HCT116 (cell line): ENCODE measurements at regions not wholly inside any gene's neighbourhood (a gene's known extent, or its start where the extent isn't known, plus 50 kb on each side); places are given as distances from the start of the nearest gene placed in this dataset.

Experiments used
- ATAC-seq: fragments of 200-7000 bp; cut with Tn5 transposase; 2 replicates; pipeline ENCODE4 v1.9.1; 2020; ENCODE audit warnings: mild to moderate bottlenecking, moderate library complexity
- BruUV-seq: library from RNA; stranded (reverse); fragments of 400-500 nt; replicated peaks from 2 replicates; lab custom pipeline; 2021; lab: Mats Ljungman, UMichigan
- CTCF ChIA-PET: fragments of 300-600 bp; sonication (Branson Sonifier 250); formaldehyde crosslinking; loops from one replicate; lab custom pipeline; 2021; ENCODE audit warnings: antibody characterized with exemption; lab: Charles Lee
- POLR2A ChIA-PET: fragments of 300-600, 350-600 bp; sonication (Branson Sonifier 250); formaldehyde crosslinking; loops from one replicate; lab custom pipeline; 2021; ENCODE audit warnings: antibody characterized with exemption; lab: Charles Lee
- RAD21 ChIA-PET, 2 experiments: fragments of 300-600 bp; sonication (Branson Sonifier 250); formaldehyde crosslinking; loops; one replicate each; lab custom pipeline; 2023; ENCODE audit warnings: low total read pairs in 2 of 2; ENCODE audit not compliant: uncharacterized antibody in 2 of 2, unreplicated experiment in 2 of 2, low non-redundant PET in 1 of 2; lab: Charles Lee
- DNase-seq: peaks from one replicate; pipeline ENCODE4 v3.0.0-alpha.2; 2010; ENCODE audit warnings: low read depth, low spot score
- H2AFZ ChIP-seq: fragments of 200-600 bp; shearing (Covaris generic), sonication (generic); 2 replicates; pipeline ENCODE4 v1.6.1; 2017; ENCODE audit warnings: low read depth, mixed run types, mixed read lengths, antibody characterized with exemption, low read length; ENCODE audit not compliant: poor library complexity, severe bottlenecking
- H3K27ac ChIP-seq: 2 replicates; pipeline ENCODE4 v1.5.1; 2012; ENCODE audit warnings: low read depth, low read length
- H3K27me3 ChIP-seq: fragments of 200-600 bp; sonication (generic); 2 replicates; pipeline ENCODE4 v1.6.1; 2016; ENCODE audit warnings: mixed run types, low read length, mixed read lengths; ENCODE audit not compliant: insufficient read depth
- H3K36me3 ChIP-seq, 2 experiments: fragments of 200-500 bp in 1 of 2; fragments of 200-600 bp in 1 of 2; sonication (Bioruptor generic) in 1 of 2; sonication (generic) in 1 of 2; 2 replicates each; pipeline versions ENCODE4 v1.5.1 to v1.6.1; 2014 to 2016; ENCODE audit warnings: low read length in 2 of 2, inconsistent platforms in 1 of 2, mixed read lengths in 1 of 2, mixed run types in 1 of 2; ENCODE audit not compliant: insufficient read depth in 2 of 2, control insufficient read depth in 1 of 2
- H3K4me1 ChIP-seq, 2 experiments: fragments of 200-600 bp in 1 of 2; sonication (generic) in 1 of 2; 2 replicates each; pipeline versions ENCODE4 v1.5.1 to v1.6.1; 2012 to 2017; ENCODE audit warnings: low read length in 2 of 2, inconsistent platforms in 1 of 2, mild to moderate bottlenecking in 1 of 2, mixed read lengths in 1 of 2, mixed run types in 1 of 2, moderate library complexity in 1 of 2; ENCODE audit not compliant: insufficient read depth in 2 of 2, control insufficient read depth in 1 of 2
- H3K4me2 ChIP-seq: fragments of 200-600 bp; sonication (generic); 2 replicates; pipeline ENCODE4 v1.6.1; 2017; ENCODE audit warnings: mixed run types, low read length, mixed read lengths
- H3K4me3 ChIP-seq, 2 experiments: fragments of 200-600 bp in 1 of 2; sonication (generic) in 1 of 2; replicated peaks in 1 of 2; 2 replicates each; pipeline ENCODE4 v1.5.1; 2011 to 2016; ENCODE audit warnings: low read length in 2 of 2, control low read depth in 1 of 2, low read depth in 1 of 2, mild to moderate bottlenecking in 1 of 2, mixed read lengths in 1 of 2, mixed run types in 1 of 2
- H3K79me2 ChIP-seq: fragments of 200-600 bp; sonication (generic); 2 replicates; pipeline ENCODE4 v1.6.1; 2017; ENCODE audit warnings: mild to moderate bottlenecking, mixed run types, low read length, moderate library complexity, mixed read lengths; ENCODE audit not compliant: insufficient read depth
- H3K9ac ChIP-seq: fragments of 200-600 bp; sonication (generic); 2 replicates; pipeline ENCODE4 v1.6.1; 2016; ENCODE audit warnings: low read length, mixed read lengths
- H3K9me2 ChIP-seq: fragments of 200-600 bp; sonication (generic), shearing (Covaris generic); 2 replicates; pipeline ENCODE4 v1.6.1; 2017; ENCODE audit warnings: mixed run types, mild to moderate bottlenecking, moderate library complexity; ENCODE audit not compliant: insufficient read depth
- H3K9me3 ChIP-seq, 2 experiments: fragments of 200-500 bp in 1 of 2; fragments of 200-600 bp in 1 of 2; sonication (Bioruptor generic) in 1 of 2; sonication (generic) in 1 of 2; 2 replicates each; pipeline ENCODE4 v1.6.1; 2014 to 2017; ENCODE audit warnings: low read length in 2 of 2, mixed read lengths in 2 of 2, inconsistent platforms in 1 of 2, low read depth in 1 of 2, mild to moderate bottlenecking in 1 of 2, mixed run types in 1 of 2, moderate library complexity in 1 of 2; ENCODE audit not compliant: control insufficient read depth in 1 of 2, insufficient read depth in 1 of 2
- H4K20me1 ChIP-seq: fragments of 200-600 bp; sonication (generic), shearing (Covaris generic); 2 replicates; pipeline ENCODE4 v1.6.1; 2017; ENCODE audit warnings: mixed run types, mild to moderate bottlenecking, moderate library complexity; ENCODE audit not compliant: insufficient read depth
- CBX3 ChIP-seq: IDR thresholded peaks from 2 replicates; pipeline ENCODE4 v1.6.1; 2012; ENCODE audit warnings: low read depth
- EZH2 ChIP-seq: fragments of 200-600 bp; sonication (generic); IDR thresholded peaks from 2 replicates; pipeline ENCODE4 v1.6.1; 2017; ENCODE audit warnings: antibody characterized with exemption, mixed run types
- POLR2AphosphoS5 ChIP-seq: IDR thresholded peaks from 2 replicates; pipeline ENCODE4 v1.6.1; 2011; ENCODE audit warnings: mild to moderate bottlenecking, low read depth, low read length, moderate library complexity
- SRF ChIP-seq: IDR thresholded peaks from 2 replicates; pipeline ENCODE4 v1.6.1; 2012; ENCODE audit warnings: low read depth
- TCF7L2 ChIP-seq: IDR thresholded peaks from 2 replicates; pipeline ENCODE4 v1.7.0; 2011; ENCODE audit warnings: borderline replicate concordance, inconsistent platforms; ENCODE audit not compliant: insufficient read depth, insufficient read length; ENCODE audit errors: extremely low read depth
- ZBTB33 ChIP-seq: IDR thresholded peaks from 2 replicates; pipeline ENCODE4 v1.6.1; 2011; ENCODE audit warnings: mild to moderate bottlenecking, low read length, moderate library complexity; ENCODE audit not compliant: insufficient replicate concordance; ENCODE audit errors: extremely low read depth
- ZFX ChIP-seq: fragments of 450-650 bp; IDR thresholded peaks from 2 replicates; pipeline ENCODE4 v1.6.1; 2017
- ZNF274 ChIP-seq: fragments of 200-500 bp; sonication (Bioruptor generic); IDR thresholded peaks from 2 replicates; pipeline ENCODE4 v1.6.1; 2014; ENCODE audit warnings: mild to moderate bottlenecking, low read depth, low read length, inconsistent platforms
- intact Hi-C: fragments of 100-400 bp; cut with micrococcal nuclease; formaldehyde crosslinking; loops from 2 replicates; pipeline ENCODE4 v1.10.0; 2022
- TF ChIP-seq, protein P1 (sequence below): IDR thresholded peaks from 2 replicates; pipeline ENCODE4 v1.6.1; 2012; ENCODE audit warnings: low read depth

GRCh38 chr1:59230622-59231021 is 66.3 kb upstream of the FGGY start:
- no peak for ATAC-seq
- H3K27ac ChIP-seq: no peak overlapping the region
- H3K9me2 ChIP-seq: no peaks in the 10 kb centered on the region
- no peaks in the 10 kb centered on the region for H3K4me1 ChIP-seq
- no peaks in the 10 kb centered on the region for H4K20me1 ChIP-seq
- no peak overlapping the region for H3K4me3 ChIP-seq
- POLR2A ChIA-PET: no interaction called here
- H3K9ac ChIP-seq: no peak overlapping the region
- intact Hi-C loops: no loop called here
- CTCF ChIA-PET: no interaction called here
- H3K9me3 ChIP-seq: no peaks in the 10 kb centered on the region
- H3K79me2 ChIP-seq: no peaks in the 10 kb centered on the region
- H3K27me3 ChIP-seq: no peaks in the 10 kb centered on the region
- no peaks in the 10 kb centered on the region for H3K36me3 ChIP-seq
- RAD21 ChIA-PET: no interaction called here
- TF ChIP-seq POLR2AphosphoS5 (no peak), ZBTB33 (no peak), ZFX (no peak), CBX3 (no peak), SRF (no peak), ZNF274 (no peak), EZH2 (no peak), TCF7L2 (no peak)
- TF ChIP-seq, protein P1, sequence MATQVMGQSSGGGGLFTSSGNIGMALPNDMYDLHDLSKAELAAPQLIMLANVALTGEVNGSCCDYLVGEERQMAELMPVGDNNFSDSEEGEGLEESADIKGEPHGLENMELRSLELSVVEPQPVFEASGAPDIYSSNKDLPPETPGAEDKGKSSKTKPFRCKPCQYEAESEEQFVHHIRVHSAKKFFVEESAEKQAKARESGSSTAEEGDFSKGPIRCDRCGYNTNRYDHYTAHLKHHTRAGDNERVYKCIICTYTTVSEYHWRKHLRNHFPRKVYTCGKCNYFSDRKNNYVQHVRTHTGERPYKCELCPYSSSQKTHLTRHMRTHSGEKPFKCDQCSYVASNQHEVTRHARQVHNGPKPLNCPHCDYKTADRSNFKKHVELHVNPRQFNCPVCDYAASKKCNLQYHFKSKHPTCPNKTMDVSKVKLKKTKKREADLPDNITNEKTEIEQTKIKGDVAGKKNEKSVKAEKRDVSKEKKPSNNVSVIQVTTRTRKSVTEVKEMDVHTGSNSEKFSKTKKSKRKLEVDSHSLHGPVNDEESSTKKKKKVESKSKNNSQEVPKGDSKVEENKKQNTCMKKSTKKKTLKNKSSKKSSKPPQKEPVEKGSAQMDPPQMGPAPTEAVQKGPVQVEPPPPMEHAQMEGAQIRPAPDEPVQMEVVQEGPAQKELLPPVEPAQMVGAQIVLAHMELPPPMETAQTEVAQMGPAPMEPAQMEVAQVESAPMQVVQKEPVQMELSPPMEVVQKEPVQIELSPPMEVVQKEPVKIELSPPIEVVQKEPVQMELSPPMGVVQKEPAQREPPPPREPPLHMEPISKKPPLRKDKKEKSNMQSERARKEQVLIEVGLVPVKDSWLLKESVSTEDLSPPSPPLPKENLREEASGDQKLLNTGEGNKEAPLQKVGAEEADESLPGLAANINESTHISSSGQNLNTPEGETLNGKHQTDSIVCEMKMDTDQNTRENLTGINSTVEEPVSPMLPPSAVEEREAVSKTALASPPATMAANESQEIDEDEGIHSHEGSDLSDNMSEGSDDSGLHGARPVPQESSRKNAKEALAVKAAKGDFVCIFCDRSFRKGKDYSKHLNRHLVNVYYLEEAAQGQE: no peak
- TF ChIP-seq, all 23 proteins: peak for 0
- Histone ChIP-seq H2AFZ (no peak overlapping the region), H3K4me2 (no peak overlapping the region)
- DNase-seq: no peak
- BruUV-seq: no TSS peak
